GM19238 (cell line): ENCODE measurements at regions not wholly inside any gene's neighbourhood (a gene's known extent, or its start where the extent isn't known, plus 50 kb on each side); places are given as distances from the start of the nearest gene placed in this dataset.
"Not testable (repeated sequence)": the region's sequence is repeated elsewhere in the genome, so short reads cannot be mapped to it uniquely, and the experiment has no call there.

Experiments
- DNase-seq: peaks from one replicate; pipeline ENCODE4 v3.0.0; 2011; ENCODE audit warnings: low spot score; ENCODE audit not compliant: insufficient read length

DNA sequence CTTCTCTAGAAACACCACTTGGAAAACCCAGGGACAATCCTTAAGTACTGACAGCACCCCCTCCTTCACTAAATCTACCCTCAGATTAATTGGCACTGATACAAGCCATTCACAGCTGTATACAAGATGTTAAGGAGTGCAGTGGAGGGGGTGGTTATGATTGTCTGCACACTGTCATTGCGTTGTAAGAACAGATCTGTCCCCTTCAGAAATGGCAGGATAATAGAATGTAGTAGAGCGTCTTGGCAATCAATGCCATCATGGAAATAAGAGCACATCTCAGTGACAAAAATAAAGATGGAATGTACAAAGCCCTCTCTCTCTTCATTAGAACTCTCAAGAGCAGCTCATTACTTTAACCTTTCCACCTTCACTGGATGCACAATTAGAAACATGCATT is 324.9 kb upstream of the TBX18 start:
- no peak for DNase-seq

DNA sequence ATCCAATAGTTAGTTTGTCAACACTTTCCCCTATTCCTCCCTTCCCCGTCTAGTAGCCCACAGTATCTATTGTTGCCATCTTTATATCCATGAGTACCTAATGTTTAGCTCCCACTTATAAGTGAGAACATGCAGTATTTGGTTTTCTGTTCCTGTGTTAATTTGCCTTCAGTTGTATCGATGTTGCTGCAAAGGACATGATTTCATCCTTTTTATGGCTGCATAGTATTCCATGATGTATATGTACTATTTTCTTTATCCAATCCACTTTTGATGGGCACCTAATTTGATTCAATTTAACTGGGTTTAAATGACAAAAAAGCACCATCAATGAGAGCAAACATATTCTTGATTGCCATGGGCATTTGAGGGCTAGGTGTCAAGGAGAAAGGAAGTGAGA is 321.5 kb upstream of the TBX18 start:
- no peak for DNase-seq

DNA sequence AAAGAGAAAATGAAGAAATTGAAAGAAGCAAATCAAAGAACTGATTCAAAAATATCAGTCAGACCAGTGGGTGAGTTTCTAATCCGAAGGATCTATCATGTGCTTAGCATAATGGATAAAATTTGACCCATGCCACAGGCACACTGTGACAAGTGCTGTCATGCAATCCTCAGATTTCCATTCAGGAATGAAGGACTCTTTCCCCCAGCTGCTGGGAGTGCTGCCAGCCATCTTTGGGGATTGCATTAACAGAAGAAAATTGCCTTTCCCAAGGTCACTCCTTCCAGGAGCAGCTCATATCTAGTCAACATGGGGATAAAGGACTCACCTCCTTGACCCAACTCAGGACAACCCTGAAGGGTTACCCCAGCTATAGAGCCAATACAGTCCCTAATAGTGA is 316.7 kb upstream of the TBX18 start:
- no peak for DNase-seq

DNA sequence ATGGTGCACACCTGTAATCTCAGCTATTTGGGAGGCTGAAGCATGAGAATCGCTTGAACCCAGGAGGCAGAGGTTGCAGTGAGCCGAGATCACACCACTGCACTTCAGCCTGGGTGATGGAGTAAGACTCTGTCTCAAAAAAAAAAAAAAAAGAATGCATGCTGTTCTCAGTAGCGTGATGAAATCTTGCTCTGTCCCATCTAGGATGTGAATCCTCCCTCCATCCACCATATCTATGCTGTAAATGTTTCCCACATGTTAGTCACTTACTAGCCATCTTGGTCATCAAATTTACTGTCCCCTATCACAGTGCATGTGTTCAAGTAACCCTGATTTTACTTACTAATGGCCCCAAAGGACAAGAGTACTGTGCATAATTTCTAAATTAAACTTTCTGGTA is 315.4 kb upstream of the TBX18 start:
- no peak for DNase-seq

DNA sequence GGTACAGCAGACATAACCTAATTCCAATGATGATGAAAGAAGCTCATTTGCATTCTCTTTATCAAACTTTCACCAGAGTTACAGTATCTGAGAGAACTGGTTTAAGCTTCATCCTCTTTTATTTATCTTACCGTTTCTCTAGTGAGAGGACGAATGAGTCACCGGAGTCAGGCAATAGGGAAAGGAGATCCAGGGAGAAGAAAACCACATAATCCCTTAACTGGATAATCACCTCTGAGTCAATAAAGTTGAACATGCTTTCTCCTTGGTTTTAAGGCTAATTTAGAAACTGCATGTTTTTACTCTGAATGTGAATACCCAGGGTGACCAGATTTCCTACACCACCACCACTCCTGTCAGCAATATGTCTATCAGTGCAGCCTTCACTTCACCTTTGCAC is 313.7 kb upstream of the TBX18 start:
- DNase-seq = no peak

DNA sequence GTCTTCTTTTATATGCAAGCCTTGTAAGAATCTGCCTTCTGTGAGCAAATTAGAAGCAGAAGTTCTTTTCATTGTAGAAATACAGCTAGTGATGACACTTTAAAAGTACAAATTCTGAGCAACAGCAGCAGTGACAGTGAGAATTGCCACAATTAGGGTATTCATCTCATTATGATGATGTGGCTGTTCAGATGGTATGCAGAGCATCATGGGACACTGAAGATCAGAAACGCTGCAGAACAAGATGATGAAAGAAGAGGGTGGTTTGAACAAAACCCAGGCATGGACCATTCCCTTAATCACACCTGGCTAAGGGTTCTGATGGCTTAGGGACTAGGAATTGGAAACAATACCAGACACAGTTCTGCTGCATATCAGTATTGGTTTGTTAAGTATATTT is 312.7 kb upstream of the TBX18 start:
- no peak for DNase-seq

DNA sequence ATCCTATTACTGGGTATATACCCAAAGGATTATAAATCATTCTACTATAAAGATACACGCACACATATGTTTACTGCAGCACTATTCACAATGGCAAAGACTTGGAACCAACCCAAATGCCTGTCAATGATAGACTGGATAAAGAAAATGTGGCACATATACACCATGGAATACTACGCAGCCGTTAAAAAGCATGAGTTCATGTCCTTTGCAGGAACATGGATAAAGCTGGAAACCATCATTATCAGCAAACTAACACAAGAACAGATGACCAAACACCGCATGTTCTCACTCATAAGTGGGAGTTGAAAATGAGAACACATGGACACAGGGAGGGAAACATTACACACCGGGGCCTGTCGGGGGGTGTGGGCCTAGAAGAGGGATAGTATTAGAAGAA is 307.4 kb upstream of the TBX18 start:
- not testable (repeated sequence) for DNase-seq

DNA sequence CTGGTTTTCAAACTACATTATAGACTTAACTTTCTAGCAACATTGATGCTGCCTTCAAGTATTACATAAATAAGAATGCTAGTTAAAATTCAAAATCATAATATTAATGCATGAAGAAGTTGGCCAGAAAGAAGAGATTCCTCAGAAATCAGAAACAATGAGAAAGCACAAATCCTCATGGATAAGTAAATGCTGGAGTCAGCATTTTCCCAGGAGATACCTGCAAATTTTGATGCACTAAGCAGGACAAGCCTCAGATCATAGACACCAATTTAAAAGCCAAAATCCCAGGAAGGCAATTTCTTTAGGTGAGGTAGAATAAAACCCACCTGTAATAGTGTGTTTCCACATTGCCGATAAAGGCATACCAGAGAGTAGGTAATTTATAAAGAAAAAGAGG is 305.2 kb upstream of the TBX18 start:
- no peak for DNase-seq

DNA sequence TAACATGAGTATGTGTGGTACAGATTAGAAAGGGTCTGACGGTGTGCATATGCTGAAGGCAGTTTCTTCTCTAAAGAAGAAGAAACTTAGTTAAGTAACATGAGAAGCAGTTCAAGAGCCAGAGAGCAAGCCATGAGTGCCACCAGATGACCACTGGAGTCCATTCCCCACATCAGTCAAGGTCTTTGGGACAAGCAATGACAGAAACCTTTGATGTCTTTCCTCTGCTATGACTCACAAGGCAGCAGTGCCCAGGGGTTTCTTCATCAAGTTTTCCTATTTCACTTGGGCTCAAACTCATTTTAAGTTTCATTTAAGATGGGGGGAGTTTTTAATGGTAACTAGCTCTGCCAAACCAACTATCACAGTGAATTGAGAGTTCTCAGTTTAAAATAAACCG is 303.8 kb upstream of the TBX18 start:
- no peak for DNase-seq

DNA sequence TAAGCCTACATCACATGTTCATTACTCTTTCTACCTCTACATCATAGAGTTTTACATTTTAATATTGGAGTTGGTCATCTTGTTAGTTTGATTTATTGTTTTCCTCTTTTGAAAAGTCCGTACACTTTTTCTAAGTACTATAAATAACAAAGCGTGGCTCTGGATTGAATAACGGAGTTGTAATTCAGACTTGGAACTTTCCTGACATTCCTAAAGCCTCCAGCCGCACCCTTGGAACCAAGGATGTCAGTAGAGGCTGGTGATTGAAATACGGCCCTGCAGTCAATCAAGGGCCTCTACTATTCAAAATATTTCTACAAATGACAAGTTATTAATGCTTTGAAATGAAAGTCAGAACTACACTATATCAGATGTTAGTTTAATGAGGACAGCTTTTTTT is 301.9 kb upstream of the TBX18 start:
- DNase-seq = no peak

DNA sequence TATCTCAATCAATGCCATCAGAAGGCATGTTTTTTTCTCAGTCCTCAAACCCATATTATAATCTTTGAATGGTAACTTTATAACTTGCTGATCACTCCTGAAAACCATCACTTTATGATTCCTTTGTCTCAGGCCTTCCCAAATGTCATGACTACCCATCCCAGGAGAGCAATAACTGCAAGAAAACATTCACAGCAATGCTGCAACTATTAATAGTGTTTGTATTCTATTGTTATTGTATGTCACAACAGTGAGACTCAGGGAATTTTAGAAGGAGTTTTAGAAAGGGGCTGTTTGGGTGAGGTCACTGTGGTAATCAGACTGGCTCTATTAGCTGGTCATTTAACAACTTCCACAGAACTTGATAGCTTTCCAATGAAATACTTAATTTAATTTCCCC is 301.4 kb upstream of the TBX18 start:
- DNase-seq = no peak

DNA sequence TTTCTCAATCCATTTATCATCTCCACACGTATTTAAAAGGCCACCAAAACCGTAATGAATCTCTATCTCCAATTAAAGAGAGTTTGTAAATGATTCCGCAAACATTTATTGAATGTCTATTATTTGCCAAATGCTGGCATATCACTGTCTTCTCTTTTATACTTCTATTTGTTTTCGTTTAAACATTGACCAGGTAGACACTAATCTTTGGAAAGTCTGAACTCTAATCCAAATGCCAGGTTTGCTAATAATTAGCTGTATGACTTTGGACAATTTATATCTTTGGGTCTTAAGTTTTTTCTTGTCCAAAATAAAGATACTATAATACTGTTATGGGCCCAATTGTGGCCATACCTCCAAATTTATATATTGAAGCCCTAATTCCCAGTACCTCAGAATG is 299.2 kb upstream of the TBX18 start:
- DNase-seq = no peak

DNA sequence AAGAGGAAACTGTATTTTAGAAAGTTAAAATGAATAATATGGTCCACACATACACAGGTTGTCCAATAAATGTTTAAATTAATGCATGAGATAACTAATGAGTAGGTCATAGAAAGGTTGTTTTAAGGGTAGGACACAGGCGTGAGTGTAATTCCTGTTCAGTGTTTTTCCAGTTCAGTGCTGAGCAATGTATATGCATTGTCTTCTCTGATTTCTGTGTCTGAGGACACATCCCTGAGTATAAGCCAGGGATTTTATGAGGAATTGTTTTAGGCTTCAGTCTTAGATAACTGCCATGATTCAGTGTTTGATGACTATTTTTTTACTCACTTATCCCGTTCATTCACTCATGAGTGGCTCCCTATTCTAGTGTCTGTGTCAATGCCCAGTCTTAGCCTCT is 298.5 kb upstream of the TBX18 start:
- DNase-seq = no peak

DNA sequence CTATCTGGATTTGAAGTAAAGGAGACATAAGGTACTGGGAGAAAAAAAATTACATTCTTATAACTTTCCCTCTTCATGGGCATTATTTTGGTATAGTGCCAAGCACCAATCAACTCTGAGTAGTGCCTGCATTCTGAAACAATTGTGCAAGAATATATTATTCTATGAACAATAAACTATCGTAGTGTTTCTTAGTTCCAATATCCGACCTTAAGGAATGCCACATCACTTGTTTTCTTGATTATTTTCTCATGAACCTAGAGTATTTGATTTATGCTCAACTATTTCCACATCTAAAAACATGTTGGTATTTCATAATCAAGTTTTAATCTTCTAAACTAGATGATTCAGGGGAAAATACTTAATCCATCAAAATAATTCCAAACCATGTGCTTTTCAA is 294.4 kb upstream of the TBX18 start:
- DNase-seq = no peak

DNA sequence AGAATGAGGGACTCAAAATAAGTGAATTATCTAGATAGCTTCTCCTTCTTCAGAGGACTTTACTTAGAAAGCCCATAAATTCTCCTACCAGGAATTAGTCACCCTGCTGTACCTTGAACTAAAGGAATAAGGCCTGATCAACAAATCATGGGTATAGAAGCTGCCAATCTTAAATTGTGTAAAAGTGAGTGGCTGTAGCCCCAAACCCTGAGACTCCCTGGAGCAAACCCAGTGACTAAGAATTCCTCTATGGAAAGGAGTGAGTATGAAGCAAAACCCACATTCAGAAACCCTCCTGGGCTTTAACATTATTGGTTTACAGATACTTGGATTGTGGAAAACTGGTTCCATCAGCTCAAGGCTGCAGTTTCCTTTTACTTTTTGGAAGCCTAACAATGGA is 285.8 kb upstream of the TBX18 start:
- no peak for DNase-seq

DNA sequence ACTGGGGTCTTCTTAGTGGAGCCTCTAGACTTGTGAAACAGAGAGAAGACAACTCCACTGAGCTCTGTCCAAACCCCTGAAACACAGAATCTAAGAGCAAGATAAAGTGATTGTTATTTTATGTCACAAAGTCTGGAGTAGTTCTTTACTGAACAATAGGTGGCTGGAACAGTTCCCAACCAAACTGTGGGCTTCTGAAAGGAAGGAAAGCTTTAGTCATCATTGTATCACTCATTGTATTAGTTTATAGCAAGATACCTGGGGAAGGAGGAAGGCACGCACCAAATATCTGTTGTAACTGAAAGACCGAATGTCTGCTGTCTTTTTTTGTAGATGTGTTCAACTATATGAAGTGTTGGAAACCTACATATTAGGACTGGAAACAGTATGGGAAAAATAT is 284.9 kb upstream of the TBX18 start:
- no peak for DNase-seq

DNA sequence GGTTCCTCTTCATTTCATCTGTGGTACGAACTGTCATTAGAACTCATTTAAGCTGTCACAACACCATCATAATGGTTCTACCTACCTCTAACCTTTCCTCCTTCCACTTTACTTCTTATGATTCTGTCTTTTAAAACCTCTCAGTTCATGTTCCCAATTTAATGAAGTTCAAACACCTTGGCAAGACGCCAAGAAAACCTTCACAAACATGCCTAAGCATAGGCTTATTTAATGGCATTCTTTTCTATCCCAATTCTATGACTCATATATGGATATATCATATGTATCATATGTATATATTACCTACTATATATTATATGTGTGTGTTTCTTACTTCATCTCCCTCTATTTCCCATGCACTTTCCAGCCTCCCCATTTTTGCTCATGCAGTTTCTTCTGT is 283.4 kb upstream of the TBX18 start:
- DNase-seq = no peak

DNA sequence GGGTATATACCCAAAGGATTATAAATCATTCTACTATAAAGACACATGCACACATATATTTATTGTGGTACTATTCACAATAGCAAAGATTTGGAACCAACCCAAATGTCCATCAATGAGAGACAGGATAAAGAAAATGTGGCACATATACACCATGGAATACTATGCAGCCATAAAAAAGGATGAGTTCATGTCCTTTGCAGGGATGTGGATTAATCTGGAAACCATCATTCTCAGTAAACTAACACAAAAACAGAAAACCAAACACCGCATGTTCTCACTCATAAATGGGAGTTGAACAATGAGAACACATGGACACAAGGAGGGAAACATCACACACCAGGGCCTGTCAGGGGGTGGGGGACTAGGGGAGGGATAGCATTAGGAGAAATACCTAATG is 281.4 kb upstream of the TBX18 start:
- not testable (repeated sequence) for DNase-seq

DNA sequence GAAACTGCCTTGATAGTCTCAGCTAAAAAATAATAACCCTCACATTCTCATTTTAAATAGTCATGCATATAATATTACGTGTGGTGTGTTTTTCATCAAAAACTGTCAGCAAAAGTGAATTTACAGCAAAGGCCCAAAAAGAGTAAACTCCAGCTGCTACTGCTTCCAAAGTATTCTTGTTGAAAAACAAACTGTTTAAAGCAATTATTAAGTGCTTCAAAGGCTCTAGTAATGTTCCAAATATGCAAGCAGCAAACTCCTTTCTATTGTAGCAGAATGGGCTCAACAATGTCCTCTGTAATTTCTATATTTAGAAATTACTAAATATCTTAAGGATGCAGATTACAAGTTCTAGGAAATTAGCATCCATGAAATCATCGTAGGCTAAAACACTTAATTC is 280.0 kb upstream of the TBX18 start:
- no peak for DNase-seq

DNA sequence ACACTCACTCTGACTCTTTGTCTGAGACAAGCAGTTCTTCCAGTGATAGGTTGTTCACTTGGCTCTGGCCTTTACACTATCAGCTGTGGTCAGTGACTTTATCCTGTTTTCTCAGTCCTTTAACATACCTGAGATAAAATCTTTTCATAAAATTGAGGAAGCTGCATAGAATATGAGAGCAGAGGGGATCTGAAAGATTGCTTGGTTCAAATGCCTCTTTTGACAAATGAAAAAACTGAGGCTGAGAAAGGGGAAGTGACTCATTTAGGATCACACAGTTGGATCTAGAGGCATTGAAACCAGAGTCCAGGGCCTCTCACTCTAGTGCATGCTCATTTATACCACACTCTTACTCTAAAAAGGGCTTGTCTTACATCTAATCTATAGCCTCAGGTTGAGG is 277.0 kb upstream of the TBX18 start:
- no peak for DNase-seq

DNA sequence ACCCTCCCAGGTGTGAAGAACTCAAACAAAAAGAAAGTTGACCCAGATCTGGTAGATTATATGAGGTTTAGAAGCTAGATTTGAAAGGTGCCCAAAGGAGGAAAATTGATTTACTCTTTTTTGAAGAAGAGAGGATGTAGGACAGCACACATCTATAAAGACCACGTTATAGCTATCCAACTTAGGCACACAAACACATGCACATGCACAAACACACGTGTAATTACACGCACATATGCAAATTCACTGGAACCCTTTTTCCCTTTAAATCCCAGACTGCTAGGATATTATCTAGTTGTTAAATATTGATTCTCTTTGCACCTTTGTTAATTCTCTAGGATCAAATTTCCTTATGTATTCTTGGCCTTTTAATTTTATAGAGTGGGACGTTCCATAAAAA is 272.8 kb upstream of the TBX18 start:
- DNase-seq = no peak

DNA sequence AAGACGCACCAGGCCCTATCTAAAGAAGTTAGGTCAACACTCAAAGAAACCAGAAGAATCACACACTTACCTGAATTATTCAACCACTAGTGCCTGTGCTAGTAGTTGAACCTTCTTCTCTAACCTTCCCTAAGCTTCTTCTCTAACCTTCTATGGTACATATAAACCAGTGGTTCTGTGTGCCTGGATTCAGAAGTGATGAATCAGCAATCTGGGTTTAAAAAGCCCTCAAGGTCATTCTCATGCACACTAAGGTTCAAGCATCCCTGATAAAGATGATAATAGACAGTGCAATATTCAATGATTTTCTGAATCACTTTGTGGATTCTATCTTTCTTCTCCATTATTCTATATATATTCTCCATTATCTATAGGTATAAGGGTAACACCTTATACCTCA is 271.4 kb upstream of the TBX18 start:
- DNase-seq = no peak

DNA sequence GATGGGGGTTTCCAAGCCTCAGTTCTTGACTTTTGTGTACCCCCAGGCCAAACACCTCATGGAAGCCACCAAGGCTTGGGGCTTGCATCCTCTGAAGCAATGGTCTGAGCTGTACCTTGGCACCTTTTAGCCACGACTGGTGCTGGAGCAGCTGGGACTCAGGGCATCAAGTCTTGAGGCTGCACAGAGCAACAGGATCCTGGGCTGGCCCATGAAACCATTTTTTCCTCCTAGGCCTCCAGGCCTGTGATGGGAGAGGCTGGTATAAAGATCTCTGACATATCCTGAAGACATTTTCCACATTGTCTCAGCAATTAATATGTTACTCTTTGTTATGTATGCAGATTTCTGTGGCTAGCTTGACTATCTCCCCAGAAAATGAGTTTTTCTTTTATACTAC is 269.1 kb upstream of the TBX18 start:
- no peak for DNase-seq

DNA sequence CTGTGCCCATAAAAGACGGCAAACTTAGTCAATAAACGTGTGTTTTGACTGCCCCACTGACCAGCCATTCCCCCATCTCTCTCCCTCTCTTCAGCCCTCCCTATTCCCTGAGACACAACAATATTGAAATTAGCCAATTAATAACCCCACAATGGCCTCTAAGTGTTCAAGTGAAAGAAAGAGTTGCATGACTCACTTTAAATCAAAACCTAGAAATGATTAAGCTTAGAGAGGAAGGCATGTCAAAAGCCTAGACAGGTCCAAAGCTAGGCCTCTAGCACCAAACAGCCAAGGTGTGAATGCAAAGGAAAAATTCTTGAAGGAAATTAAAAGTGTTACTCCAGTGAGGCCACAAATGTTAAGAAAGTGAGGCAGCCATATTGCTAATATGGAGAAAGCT is 261.6 kb upstream of the TBX18 start:
- no peak for DNase-seq

DNA sequence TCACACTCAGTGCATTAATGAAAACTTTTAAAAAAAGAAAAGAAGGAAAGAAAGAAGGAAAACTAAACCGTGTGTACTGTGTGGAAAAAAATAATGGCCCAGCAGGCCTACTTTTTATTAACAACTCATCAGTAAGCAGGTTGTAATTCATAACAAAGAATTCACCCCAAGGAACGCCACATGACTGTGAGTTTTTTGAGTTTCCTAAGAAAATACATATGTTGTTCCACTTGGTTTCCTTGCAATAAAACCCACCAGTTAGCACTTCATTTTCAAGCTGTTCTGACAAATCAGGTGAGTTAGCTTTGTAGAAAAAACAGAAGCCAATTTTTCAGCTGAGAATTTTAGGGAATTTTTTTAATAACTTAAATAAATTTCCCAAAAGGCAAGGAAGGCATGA is 259.3 kb upstream of the TBX18 start:
- no peak for DNase-seq
